HG03432 (cell line): ENCODE measurements at regions not wholly inside any gene's neighbourhood (a gene's known extent, or its start where the extent isn't known, plus 50 kb on each side); places are given as distances from the start of the nearest gene placed in this dataset.

Source experiments
- ATAC-seq: cut with Tn5 transposase; IDR thresholded peaks from one replicate; pipeline ENCODE4 v1.9.1; 2021; ENCODE audit warnings: mild to moderate bottlenecking, moderate library complexity; ENCODE audit not compliant: unreplicated experiment

DNA sequence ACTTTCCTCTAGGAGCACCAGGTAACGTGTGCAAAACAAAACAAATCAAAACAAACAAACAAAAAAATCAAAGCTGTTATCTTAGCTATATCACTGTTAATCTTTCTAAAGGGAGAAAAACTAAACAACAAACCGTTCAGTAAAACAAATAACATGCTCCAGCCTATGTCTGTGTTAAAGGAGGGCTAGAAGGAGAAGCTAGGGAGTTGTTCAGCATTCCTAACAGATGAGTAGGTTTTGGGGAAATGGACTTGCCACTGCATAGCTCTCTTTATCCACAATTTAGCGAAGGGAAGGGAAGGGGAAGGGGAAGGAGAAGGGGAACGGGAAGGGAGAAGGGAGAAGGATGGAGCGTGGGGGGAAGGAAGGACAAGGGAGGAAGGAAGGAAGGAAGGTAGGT is 134.2 kb upstream of the AKR1E2 start:
- no peak for ATAC-seq

DNA sequence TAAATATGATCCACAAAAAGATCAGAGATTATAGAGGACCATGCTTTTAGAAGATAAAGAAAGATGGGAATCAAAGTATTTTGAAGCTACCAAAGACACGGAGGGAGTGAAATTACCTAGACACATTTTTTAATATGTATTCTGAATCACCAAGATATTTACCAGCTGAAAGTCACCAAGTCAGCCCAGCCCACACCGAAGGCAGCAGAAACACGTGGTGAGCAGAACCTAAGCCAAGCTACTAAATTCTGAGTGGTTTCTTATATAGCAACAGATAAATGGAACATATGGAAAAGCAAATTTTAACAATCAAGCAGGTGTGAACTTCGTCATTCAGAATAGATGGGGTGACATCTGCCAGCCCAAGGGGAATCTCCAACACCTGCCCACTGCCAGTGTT is 134.7 kb upstream of the AKR1E2 start:
- no peak for ATAC-seq

DNA sequence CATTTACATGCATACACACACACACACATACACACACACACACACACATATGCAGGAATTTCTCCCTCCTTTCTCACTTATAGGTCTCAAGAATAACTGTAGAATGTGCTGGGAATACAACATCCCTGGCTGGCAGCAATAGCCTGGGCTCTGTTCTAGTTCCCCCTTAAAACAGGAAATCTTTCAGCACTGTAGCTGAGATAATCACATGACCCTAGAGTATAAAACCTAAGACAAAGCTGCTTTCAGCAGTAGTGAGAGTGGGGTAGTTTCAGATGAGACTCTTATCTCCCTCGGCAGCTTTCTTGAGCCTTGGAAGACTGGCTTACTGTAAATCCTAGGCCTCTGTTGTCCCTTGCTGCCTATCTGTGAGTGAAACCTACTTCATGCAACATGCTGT is 137.4 kb upstream of the AKR1E2 start:
- peak; percentile 55 for ATAC-seq

DNA sequence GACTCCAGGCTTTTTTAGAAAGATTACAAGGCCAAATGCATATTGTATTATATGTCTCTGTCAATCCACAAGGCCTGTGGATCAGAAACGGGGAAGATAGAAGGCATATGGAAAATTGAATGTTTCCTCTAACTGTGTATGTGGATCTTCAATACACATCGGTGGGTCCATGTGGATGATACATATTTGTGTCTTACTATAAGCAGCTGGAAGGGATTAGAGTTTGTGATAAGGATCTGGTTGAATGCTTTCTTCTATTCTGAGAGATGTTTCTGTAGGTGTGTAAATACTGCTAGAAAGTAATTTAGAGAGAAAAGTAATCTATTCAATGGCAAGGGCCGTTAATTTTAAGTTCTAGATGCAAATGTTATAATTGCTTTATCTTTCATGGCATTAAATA is 137.8 kb upstream of the AKR1E2 start:
- no peak for ATAC-seq

DNA sequence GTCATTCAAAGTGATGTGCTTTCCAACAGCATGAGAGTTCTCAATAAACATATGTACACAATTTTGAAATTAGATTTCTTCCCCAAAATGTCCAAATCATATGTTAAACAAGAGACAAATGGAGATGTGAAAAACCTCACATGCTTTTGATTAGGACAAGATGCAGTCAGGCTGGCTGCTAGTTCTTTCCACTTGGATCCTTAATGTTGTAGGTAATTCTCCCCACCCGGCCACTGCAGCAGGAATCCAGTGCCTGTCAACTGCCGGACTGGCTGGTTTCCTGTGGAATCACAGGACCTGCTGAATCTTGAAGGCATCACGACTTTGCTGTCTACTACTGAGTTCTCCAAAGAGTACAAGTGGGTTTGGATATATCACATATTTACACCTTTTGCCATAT is 138.6 kb upstream of the AKR1E2 start:
- ATAC-seq, result no peak

DNA sequence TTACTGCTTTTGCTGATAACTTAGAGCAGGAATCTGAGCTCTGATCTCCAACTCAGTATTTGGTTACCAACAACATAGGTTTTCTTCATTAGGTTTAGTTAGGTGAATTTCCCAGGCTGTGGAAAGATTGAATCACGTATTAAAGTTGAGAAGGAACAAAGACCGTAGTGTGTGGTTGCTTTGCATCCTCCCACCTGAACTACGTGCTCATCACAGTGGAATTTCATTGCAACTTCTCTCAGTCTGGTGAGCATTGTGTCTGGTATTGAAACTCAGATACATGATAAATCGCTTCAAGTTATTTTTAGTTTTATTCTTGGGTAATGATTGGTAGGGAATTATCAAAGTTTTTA is 139.4 kb upstream of the AKR1E2 start:
- no peak for ATAC-seq

DNA sequence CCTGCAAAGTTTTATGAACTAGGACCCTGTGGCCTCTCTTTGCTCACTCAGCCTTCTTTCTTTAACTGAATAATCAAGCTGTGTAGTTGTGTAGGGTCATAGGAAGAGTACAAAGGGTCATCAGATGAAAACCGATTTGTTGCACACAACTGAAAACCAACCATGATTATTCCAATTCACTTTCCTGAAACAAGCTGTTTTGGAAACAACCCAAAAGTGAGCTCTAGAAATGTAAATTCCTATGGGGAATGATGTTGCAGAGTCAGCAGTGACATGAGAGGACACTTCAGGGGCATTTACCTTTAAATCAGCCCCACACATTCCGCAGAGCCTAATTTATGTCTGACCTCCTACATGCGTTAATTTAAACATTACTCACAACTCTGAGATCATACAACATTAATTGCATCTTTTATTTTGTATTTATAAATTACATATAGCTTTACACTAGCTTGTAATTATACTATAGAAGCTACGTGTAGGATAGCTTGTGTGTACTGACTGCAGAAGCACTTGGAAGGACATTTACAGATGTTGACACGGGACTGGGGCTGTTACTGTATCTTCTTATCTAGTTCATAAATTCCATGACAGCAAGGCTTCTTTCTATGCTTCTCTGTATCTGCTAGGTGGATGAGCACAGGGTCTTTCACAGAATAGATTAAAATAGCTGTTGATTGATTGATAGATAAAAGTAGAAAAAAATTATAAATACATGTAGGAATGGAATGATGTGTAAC is 139.9 kb upstream of the AKR1E2 start:
- no peak for ATAC-seq

DNA sequence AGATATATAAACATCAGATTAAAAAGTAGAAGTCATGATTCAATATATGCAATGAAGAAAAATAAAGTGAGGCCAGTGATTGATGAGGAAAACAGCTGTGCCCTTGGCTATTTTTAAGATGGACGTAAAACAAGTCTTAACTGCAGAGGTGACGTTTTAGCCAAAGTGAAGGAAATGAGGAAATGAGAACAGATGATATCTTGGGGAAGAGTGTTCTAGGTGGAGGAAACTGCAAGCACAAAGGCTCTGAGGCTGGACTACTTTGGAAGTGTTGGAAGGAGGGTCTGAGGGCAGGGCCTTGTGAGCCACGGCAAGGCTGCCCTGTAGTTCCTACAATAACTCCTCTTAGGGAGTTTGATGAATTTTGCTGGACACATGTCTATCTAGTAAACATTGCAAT is 140.5 kb upstream of the AKR1E2 start:
- no peak for ATAC-seq

DNA sequence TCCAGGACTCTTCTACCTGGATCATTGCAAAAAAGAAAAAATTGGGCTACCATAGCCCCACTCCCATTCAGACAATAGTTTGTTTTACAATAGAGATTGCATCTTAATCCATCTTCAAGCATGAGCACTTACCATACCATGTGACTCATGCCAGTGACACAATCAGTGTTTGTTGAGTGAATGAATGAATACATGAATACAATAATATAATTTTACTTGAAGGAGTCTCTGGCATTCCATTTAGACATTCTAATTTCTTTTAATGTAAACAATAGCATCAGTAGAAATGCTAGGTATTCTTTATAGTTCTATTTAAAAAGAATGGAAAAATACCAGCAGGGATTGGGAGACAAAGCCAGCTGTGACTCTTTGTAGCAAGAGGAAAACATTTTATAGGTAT is 141.6 kb upstream of the AKR1E2 start:
- ATAC-seq, result no peak

DNA sequence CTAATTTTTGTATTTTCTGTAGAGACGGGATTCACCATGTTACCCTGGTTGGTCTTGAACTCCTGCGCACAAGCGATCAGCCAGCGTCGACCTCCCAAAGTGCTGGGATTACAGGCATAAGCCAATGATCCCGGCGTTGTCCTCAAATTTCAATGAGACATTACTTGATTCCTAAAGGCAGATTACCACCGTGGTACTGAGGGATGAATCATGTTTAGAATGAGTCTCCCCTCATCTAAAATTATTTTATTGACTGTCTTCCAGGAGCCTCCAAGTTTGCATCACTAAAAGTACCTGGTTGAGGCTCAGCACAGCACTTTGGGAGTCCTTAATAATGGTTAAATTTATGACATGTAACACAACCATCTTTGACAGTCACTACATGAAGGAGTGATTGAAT is 142.2 kb upstream of the AKR1E2 start:
- no peak for ATAC-seq

DNA sequence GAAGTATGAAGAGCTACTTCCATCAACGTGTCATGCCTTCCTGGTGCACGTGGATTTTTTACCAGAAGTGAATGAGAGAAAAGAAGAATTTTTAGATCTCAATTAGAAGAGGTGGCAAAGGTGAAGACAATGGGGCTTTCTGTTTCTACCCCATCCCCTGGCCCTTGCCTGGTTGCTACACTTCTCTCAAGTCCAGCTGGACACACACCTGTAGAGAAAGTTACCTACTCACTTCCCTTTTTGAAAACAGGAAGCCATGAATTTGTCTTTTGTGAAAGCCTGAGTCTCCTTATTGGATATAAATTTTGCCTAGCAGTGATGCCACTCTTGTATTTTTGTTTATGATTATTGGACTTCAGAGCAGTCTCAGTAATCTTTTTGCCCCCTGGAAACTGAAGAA is 142.9 kb upstream of the AKR1E2 start:
- no peak for ATAC-seq

DNA sequence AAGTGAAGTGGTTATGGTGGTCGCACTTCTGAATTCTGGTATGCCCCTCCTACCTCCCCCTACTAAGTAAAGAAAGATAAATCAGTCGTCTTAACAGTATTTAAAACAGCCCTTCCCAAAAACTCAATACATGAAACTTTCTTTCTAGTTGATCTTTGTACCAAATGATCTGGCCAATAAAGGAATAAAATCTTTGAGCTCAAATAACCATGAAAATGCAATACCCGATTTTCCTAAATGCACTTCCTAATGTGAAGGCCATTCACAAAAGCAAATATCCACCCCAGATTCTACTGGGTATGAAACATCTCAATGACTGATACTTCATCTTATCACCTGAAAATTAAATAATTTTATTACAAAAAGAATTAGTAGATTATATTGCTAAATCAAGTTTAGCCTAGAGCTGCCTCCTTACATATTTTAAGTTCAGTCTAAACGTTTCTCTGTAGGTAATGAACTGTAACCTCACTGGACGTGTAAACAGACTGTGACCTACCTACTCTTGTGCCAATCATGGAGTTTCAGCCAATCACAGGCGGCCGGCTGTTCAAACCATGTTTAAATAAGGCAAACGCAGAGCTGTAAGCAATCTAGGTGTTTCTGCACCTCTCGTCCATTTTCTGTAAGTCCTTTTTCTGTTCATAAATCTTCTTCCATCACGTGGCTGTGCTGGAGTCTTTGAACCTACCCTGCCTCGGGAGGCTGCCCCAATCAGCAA is 146.9 kb upstream of the AKR1E2 start:
- no peak for ATAC-seq

DNA sequence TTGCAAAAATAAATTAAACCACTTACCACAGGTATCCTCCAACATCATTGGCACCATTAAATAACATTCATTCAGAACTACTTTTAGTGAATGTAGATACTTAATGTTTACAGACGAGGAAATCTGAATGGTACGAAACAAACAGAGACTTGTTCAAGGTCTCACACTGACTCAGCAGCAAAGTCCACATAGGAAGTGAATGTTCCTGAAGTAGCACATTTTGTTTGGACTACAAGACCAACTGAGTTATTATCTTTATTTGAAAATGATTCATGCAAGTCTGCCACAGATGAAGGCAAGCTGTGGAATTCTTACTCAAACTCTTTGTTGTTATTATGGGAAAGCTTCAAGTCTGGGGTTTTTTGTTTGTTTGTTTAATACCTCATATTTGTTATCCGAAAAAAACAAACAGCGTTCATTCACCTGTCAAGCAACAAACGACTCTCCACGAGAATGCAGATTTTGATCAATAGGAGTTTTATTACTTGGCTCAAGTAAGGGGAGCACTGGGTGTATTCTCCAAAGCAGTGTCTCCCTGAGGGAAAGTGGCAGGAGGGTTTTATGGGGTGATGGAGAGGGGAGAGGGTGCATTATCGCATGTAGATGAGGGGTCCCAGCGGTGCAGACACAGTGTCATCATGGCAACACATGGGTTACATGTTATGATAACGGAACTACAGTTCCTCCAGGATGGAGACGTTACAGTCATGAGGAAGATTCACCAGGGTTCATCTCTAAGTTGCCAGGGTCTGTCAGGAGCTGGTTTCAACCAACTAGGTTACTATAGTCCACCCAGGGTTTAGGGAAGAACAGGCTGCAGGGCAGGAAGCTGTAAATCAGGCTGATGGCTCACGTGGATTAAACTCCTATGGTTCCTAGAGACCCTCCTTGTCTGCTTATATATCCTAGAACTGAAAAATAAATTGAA is 147.7 kb upstream of the AKR1E2 start:
- ATAC-seq, result no peak

DNA sequence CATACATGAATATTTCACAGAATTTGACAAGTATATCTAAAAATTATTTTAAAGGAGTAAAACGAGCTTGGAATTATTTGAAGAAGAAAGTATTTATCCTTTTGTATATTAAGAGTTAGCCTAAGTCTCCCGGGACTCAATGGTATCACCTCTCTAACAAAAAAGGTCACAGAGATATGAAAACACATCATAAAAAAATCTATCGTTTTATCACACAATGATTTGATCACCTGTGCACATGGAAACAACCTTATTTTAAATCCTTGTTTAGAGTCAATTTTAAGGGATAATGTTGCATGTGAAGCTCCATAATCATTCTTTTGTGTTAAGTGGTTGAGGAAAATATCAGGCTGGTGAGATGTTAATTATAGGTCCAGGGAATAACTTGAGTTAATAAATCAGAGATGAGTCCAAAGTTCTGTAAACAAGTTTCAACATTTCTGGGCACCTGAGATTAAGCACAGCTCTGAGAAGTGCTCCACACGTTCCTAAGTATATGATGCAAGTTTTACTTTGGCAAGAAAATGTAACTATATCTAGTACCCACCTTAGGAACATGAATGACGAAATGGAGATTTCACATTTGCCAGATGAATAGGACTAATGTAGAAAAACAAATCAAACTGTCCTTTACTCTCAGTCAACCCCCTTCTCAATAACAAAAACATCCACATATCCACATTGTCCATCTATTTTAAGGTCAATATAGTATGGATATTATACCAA is 148.5 kb upstream of the AKR1E2 start:
- ATAC-seq, result no peak

DNA sequence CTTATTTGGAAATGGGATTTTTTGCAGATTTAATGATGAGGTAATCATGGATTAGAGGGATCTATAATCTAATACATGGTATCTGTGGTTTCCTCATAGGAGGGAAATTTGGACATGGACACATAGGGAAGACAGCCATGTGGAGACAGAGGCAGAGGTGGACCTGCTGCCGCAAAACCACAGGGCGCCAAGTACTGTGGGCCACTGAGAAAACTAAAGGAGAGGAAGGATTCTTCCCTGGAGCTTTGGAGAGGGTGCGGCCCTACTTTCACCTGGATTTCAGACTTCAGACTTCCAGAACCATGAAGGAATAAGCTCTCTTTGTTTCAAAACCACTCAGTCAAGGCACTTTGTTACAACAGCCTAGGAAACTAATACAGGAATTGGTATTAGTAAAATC is 149.4 kb upstream of the AKR1E2 start:
- ATAC-seq, result no peak

DNA sequence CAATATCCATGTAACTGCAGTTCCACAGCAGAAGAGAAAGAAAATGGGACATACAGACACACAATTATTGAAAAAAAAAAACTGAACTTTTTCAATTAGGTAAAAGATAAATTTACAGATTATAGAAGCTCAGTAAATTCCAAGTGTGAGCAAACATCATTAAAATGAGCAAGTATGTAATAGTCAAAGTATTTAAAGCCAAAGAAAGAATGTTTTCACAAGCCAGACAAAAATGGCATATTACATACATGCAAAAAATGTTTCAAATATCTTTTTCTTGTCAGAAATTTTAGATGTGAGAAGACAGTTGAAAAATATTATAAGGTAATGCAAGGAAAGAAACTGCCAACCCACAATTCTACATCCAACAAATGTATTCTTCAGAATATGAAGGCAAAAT is 150.2 kb upstream of the AKR1E2 start:
- no peak for ATAC-seq

DNA sequence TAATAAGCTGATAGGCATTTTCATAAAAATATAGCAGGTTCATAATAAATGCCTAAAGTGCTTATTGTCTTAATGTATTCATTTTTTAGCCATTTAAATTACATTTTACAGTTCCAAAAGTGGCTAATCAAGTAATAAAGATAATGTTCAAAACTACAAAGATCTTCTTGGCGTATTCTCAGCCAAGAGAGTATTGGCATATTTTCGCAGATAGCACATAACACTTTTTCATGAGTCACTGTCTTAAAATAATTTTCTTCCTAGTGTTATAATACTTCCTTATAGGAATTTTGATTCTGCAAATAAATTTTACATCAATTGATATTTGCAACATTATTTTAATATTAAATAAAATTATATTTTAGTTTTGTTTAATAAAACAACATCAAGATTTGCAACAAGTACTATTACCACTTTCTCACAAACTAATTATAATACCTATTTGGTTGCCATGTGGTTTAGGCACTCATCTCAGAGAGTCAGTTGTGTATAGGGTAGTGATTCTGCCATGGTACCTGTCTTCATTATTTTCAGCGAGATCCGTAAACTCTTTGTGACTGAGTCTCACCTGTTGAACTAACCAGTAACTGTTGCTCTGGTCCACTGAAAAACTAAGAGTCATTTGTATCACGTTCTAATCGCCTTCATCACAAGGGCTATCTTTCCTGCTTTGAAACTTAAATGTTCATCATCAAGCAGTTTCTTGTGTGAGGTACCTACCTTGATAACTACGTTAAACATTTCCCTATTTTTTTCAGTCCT is 152.5 kb upstream of the AKR1E2 start:
- ATAC-seq, result no peak

DNA sequence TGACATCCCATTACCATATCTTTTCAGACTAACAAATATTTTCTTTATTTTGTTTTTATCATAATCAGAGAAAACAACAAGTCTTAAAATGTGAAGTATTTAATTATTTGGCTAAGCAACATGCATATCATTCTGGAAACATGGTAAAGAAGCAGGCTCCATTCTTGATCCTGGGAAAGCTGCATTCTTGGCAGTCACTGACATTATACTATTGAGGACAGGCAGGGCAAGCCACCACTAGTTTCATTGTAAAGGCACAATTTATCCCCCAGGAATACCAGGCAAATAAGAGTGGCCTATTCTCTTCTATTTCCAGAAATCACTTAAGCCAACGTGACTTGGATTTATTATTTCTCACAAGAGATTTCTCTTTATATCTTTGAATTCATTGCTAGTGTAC is 153.8 kb upstream of the AKR1E2 start:
- no peak for ATAC-seq

DNA sequence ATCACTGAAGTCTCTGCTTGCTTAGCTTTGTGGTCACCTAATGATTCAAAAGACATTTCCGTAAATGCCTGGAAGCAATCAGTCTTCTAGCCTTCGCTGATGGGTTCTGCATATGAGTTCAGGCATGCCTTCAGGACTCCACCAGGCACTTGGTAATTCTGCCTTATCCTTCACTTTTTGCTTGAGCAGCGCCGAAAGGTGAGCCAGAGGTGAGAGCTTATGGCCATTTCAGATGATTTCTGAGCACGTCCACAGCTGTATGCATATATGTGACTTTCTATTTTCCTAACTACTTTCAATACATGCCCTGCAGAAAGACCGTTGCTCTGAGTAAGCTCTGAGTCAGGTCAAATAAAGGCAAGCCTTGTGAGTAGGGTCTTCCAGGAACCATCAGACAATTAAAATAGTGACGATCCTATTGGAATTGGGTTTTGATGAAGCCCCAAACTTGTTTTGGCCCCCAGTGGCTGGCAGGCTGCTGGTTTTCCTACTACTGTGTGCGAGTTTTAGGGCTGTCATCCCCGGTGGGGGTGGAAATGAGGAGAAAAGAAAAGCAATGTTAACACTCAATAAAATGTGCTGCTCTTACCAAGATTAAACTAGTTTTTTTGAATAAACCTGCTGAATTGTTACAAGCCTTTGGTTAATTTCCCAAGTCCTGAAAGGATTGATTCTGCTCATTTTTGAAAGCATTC is 154.4 kb upstream of the AKR1E2 start:
- no peak for ATAC-seq

DNA sequence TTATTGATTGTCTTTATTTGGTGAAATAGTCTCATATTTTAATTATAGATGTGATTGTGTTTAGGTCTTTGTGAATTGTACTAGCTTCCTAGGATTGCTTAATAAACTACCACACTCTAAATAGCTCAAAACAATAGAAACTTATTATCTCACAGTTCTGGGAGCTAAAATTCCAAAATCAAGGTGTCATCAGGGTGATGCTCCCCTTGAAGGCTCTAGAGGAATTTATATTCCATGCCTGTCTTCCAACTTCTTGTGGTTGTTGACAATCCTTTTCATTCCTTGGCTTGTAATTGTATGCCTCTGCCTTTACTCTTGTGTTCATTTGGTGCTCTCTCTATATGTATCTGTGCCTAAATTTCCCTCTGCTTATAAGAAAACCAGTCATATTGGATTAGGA is 155.3 kb upstream of the AKR1E2 start:
- ATAC-seq, result no peak
